GM21526 (cell line): ENCODE measurements at regions not wholly inside any gene's neighbourhood (a gene's known extent, or its start where the extent isn't known, plus 50 kb on each side); places are given as distances from the start of the nearest gene placed in this dataset.

ENCODE experiments used
- ATAC-seq: cut with Tn5 transposase; IDR thresholded peaks from one replicate; pipeline ENCODE4 v1.9.1; 2021; ENCODE audit warnings: moderate library complexity; ENCODE audit not compliant: unreplicated experiment, low FRiP score

DNA sequence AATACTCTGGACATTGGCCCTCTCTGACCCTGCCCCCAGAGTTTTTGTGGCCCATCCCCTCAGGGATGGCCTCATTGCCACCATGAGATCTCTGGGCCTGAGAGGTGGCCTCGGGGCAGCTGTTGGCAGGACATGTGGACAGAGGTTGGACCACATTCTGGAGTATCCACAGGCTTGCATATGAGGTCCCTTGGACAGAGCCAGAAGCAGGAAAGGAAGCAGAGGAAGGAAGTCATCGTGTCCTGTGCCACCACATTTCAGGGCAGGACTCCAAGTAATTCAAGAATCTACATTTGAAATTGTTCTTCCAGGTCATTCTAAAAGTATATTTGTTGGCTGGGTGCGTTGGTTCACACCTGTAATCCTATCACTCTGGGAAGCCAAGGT, 95.9 kb upstream of the PPP2R5A start:
- ATAC-seq = no peak

DNA sequence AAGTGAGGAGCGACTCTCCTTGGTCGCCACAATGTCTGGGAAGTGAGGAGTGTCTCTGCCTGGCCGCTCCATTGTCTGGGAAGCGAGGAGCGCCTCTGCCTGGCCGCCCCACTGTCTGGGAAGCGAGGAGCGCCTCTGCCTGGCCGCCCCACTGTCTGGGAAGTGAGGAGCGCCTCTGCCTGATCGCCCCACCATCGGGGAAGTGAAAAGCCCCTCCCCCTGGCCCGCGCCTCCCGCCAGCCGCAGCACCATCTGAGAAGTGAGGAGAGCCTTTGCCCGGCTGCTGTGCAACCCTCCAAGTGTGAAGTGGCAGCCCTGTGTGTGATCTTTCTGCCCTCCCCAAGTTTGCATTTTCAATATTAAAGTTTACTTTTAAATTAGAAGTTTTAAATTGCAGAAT, 95.0 kb upstream of the PPP2R5A start:
- ATAC-seq = no peak

DNA sequence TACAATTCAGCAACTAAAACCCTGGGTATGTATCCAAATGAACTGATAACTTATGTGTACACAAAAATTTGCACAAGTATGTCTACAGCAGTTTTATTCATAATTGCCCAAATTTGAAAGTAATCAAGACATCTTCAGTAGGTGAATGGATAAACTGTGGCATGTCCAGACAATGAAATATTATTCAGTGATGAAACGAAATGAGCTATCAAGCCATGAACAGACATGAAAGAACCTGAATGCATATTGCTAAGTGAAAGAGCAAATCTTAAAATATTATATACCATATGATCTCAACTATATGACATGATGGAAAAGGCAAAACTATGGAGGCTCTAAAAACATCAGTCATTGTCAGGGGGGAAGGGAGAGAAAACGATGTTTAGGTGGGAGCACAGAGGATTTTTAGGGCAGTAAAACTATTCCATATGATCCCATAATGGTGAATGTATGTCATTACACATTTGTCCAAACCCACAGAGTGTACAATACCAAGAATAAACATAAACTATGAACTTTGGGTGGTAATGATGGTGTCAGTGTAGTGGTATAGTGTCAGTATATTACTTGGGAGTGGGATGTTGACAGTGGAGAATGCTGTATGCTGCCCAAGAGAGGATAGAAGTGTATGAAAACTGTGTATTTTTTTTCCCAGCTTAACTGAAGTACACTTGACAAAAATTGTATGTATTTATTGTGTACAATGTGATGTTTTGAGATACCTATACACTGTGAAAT, 92.8 kb upstream of the PPP2R5A start:
- ATAC-seq = no peak

DNA sequence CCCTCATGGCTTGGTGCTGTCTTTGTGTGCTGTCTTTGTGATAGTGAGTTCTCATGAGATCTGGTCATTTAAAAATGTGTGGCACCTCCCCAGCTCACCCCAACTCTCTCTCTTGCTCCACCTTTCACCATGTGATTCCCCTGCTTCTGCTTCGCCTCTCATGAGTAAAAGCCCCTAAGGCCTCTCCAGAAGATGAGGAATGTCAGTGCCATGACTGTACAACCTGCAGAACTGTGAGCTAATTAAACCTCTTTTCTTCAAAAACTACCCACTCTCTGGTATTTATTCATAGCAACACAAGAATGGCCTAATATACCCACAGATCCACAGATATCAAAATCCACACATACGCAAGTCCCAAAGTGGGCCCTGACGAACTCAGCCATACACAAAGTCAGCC, 88.9 kb upstream of the PPP2R5A start:
- no peak for ATAC-seq

DNA sequence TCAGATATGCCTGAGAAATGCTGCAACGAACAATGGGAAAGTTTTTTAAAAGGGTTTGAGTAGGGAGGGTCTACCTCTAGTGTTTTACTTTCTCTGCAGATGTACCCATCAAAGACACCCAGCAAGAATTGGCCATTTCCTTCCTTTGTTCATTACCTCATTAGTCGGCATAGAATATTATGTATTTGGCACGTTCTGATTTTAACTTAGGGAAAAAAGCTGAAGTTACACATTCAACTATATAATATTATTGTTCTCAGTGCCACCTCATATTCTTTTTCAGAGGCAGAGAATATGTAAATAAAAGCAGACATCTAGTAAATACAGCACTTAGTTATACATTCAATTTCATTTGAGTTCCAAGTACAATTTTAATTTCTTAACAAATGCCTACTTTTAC, 83.7 kb upstream of the PPP2R5A start:
- ATAC-seq = no peak

DNA sequence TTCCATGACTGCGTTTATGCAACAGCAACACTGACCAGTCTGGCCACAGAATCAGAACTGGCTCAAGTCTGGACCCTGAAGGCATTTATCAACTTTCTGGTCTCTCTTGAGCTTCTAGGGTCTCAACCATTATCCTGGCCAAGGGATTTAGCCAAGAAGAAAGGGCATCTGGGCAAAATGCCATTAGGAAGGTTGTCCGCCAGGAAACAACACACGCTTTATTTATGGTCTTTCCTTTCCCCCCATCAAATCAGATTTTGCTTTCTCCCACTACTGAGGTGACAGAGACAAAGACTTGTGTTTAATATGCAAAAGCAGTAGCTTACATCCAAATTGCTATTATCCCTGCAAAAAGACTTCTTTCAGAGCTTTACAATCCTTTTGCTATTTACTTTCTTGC, 81.6 kb upstream of the PPP2R5A start:
- ATAC-seq = no peak

DNA sequence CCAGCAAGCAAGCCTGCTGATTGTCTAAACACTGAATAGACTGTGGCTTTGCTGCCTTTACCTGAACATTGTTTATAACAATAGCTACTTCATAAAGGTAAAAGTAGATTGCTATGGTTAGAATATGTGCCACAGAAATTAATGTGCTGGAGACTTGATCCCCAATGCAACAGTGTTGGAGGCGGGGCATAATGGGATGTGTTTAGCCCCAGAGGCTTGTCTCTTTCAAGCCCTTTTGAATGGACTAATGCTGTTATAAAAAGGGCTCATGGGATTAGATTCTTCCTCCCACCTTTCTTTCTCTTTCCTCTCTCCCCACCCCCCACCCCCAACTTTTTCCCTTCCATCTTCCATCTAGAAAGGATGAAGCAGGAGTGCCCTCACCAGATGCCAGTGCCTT, 80.2 kb upstream of the PPP2R5A start:
- no peak for ATAC-seq

DNA sequence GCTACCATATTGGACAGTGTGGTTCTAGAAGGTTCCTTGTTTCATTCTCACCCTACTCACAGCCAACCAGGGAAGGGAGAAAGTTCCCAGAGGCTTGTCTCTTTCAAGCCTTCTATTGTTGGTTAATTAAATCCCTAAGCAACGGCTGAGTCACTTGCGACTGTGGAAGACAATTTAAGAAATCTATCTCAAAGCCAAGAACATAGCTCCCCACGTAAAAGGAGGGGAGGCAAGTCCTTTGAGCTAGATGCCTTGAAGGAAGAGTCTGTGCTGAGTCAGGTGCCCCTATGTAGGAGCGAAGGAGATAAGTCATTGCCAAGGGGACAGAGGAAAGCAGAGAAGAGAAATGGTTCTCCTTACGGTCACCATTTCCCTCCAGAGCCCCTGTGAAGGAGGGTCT, 79.4 kb upstream of the PPP2R5A start:
- ATAC-seq = no peak

DNA sequence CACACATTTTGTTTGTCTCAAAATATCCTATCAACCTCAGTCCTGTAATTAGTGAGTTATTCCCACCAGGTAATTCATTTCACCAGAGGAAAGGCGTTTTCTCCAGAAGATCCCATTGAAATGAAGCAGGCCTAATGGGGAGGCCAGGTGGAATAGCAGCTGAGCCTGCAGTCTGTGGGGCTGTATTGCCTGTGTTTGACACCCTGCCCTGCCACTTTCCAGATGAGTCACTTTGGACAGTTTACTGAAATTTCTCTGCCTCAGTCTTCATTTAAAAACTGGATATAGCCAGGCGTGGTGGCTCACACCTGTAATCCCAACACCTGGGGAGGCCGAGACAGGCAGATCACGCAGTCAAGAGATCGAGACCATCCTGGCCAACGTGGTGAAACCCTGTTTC, 78.1 kb upstream of the PPP2R5A start:
- no peak for ATAC-seq

DNA sequence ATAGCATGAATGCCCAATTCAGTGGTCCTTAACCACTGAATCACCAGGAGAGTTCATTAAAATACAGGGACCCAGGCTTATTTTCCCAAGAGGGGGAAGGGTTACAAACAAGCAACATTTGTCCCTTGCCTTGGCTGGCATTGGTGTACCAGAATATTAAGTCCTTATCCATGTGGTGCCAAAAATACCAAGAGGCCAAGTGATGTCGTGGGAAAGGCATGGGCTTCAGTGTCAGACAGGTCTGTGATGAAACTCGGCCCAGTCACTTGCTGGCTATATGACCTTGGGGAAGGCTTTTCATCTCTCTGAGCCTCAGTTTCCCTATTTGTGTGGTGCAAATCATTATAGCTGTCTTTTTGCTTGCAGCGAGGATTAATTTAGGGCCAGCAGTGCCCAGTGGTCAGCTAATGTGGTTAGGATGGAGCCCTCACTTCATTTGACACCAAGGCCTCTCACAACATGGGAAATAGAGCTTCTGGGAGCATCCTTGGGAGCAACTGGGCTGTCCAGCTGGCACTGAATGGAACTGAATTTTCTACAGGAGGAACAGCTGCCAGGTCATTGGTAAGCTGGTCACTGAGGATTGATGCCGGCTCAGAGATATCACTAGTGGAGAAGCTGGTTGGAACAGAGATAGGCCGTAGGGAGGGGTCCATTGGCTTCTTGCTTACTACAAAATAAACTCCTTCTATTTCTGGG, 77.2 kb upstream of the PPP2R5A start:
- no peak for ATAC-seq

DNA sequence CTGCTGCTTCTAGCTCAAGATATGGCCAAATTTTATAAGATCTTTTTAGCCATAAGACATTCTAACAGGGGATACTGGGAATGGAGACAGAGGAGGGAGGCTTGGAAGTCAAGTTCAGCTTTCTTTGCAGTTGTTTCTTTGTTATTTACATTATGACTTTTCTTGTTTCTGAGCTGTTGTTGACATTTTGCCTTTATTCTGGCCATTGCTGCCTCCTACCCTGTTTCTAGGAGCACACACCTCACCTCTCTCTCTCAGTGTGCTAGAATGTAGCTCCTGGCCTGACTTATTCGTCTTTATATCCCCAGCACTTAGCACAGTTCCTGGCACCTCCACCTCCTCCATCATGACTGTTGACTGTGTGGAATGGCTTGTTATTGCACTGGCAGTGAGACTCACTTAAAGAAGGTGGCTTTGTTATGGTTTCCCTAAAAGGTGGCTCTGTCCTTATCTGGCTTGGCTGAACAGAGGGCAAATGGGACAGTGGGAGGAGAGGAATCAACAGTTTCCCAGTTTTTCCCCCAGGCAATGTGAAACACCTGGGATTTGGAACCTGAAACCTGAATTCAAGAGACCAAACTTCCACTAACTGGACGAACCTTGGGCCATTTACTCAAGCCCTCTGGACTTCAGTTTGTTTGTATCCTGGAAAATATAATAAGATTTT, 76.1 kb upstream of the PPP2R5A start:
- ATAC-seq = no peak

DNA sequence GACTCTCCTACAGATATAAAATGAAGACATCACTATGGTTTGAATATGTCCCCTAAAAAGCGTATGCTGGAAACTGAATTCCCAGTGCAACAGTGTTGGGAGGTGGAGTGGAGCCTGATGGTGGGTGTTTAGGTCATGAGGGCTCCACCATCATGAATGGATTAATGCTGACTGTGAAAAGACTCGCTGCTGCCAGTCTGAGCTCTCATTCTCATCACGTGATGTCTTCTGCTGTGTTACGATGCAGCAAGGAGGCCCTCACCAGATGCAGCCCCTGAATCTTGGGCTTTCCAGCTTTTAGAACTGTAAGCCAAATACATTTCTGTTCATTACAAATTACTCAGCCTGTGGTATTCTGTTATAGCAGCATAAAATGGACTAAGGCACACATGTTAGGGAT, 73.8 kb upstream of the PPP2R5A start:
- ATAC-seq = no peak

DNA sequence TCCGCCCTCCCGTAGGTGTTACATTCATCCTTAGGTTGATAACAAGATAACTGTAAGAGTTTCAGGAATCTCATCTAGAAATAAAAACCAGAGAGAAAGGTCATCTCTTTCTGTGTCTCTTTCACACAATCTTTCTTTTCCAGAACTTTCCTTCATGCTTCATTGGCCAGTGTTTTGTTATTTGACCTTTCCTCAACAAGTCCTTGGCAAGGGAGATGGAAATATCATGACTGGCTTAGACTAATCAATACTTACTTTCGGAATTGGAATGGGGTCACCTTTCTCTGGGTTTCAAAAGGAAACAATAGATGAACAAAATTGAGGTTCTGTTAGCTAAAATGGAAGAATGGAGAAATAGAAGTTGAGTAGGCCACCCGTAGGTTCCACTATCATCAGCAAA, 72.9 kb upstream of the PPP2R5A start:
- no peak for ATAC-seq

DNA sequence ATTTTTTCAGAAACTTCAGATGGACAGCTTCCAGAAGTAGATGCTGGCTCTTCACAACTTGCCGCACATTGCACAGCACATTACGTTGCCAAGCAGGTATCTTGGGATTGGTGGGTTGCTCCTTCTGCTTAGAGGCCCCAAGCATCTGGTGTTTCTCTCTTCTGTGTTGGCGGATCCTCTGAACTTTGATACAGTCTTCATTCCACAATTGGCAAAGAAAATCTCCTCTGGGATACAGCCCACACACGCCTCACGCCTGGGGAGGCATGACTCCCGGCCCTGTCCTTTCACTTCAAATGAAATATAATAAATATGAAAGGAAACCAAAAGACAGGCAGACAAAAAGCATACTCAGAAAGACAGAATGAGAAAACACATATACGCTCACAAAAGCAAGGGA, 72.3 kb upstream of the PPP2R5A start:
- no peak for ATAC-seq

DNA sequence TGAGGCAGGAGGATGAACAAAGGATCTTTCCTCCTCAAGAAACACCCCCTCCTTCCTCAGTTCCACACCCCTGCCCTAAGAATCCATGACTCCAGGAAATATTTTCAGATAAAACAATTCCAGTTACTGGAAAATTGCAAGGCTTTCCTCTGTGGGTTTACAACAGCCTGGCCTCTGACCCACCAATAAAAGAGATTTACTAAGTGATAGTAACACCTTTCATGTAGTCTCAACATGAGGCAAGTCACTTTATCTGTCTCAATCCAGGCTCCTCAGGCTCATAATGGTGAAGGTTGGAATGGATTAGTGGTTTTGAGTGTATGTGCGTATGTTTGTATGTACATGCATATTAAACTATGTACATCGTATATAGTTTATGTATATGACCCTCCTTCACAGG, 71.4 kb upstream of the PPP2R5A start:
- ATAC-seq = no peak

DNA sequence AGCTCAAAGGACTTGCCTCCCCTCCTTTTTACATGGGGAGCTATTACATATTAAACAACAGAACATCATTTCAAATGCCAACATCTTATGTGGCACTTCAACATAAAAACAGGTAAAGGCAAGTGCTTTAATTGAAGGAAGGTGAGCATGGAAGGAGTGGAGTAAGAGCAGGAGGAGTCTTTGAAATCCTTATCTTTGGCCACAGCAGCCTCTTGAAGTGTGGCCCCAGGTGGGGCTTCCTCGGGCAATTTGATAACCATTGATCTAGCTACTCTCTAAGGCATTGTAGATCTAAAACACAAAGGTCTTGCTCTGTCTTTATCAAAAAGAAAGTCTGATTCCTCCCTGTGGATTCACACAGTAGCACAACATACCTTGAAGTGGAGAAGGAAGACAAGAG, 70.9 kb upstream of the PPP2R5A start:
- no peak for ATAC-seq

DNA sequence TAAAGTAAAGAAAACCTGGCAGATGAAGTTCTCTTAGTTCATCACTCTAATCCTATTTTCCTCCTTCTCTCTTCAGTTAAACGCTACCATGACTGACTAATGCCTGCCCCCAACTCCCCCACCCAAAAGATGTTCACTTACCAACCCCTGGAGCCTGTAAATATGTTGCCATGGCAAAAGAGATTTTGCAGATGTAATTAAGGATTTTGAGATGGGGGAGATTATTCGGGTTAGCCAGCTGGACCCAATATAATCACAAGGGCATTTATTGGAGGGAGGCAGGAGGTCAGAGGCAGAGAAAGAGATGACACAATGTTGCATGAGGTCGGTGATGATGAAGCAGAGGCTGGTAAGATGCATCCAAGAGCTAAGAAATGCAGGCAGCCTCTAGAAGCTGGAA, 69.3 kb upstream of the PPP2R5A start:
- ATAC-seq = no peak

DNA sequence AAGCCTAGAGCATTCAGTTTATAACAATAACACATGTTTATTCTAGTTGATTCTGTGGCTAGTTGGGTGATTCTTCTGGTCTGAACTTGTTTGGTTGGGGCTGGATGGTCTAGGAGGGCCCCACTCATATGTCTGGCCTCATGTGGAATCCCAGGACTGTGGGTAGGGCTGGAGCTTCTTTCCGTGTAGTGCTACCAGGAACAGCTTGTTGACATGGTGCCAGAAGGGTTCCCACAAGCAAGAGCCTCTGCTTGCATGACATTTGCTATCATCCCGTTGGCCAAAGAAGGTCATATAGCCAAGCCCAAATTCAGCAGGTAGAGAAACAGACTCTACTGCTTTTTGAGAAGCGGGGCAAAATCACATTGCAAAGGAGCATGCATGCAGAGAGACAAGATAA, 67.6 kb upstream of the PPP2R5A start:
- ATAC-seq = no peak

DNA sequence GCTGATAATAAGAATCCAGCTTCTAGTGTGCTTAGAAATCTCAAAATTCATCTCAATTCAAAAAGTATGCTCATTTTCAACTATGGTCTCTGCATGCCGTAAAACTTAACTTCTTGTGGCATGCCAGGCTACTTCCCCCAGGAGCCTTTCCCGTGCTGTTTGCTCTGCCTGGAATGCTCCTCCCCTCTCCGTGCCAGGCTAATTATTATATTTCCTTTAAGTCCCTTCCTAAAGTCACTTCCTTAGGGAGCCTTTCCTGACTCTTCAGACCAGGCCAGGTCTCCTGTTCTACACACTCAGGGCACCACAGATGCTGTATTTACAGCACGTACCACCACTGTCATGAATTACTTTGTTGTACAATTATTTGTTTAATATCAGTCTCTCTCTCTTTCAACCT, 67.1 kb upstream of the PPP2R5A start:
- ATAC-seq = no peak

DNA sequence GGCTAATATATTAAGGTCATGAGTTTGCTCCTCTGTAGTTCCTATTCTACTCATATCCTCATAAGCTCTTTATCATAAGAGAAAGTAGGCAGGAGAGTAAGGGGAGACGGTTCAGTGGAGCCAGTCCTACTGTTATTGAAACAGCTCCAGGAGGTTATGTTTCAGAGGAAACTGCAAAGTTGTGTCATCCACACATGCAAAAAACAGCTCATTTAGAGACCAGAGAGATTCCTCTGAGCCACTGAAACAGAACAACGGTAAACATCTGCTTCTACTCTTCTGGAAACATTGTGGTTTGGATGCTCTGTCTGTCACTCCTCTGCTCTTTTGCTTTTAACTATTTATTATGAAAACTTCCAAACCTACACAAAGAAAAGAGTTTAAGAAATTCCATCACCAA, 66.3 kb upstream of the PPP2R5A start:
- peak; percentile 96 for ATAC-seq

DNA sequence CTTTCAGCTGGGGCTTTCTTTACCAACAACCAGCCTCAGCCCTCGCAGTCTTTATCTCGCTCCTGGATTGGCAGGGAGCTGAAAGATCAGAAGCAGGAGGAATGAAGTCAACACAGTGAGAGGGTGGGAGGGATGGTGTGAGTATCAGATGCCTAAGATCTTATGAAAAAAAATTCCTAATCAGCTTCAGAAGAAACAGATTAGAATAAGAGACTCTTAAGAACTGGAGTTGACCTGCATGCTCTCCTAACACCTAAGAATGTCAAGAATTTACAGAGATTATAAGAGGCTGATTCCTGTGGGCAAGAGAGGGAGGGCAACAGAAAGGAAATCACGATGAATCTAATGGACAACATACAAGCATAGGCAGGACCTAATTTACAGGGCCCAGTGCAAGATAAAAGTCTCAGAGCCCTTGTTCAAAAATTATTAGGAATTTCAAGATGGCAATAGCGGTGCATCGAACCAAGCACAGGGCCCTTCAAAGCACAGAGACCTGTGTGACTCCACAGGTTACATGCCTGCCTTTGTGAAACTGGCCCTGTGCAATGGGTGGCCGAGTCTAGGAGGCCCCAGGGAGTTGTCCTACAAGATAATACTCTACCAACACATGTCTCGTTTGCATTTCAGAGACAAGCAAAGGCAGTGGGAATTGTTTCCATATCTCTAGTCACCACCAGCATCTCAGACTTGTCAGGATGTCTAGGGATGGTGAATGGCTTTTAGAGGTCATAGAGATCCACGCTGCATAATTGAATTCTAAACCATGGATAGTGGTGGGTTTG, 65.3 kb upstream of the PPP2R5A start:
- no peak for ATAC-seq
